ENCODE measurements at regions not wholly inside any gene's neighbourhood (a gene's known extent, or its start where the extent isn't known, plus 50 kb on each side); places are given as distances from the start of the nearest gene placed in this dataset.

DNA sequence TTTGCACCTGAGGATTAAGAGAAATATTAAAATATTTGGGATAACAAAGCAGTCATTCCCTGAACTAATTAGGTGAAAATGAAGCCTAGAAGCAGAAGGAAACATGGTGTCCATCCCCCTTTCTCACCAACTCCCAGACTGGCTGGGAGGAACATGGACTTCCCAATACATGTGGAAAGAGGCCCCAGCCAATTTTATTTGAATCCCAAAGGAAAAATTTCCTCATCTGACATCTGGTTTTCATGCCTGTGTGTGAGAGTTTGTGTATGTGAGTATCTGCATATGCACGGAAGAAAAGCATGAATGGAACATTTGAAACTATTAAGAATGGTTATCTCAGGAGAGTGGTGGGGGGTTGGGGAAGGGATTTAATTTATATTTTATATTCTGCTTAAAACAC is 84.3 kb downstream of the COPS8 start:
- no peak for TF ChIP-seq POLR2A (IDR thresholded peaks at IDR 0.05)
- TF ChIP-seq, protein P1, sequence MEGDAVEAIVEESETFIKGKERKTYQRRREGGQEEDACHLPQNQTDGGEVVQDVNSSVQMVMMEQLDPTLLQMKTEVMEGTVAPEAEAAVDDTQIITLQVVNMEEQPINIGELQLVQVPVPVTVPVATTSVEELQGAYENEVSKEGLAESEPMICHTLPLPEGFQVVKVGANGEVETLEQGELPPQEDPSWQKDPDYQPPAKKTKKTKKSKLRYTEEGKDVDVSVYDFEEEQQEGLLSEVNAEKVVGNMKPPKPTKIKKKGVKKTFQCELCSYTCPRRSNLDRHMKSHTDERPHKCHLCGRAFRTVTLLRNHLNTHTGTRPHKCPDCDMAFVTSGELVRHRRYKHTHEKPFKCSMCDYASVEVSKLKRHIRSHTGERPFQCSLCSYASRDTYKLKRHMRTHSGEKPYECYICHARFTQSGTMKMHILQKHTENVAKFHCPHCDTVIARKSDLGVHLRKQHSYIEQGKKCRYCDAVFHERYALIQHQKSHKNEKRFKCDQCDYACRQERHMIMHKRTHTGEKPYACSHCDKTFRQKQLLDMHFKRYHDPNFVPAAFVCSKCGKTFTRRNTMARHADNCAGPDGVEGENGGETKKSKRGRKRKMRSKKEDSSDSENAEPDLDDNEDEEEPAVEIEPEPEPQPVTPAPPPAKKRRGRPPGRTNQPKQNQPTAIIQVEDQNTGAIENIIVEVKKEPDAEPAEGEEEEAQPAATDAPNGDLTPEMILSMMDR (IDR thresholded peaks at IDR 0.05) = no peak
- no peak for TF ChIP-seq EP300 (IDR thresholded peaks at IDR 0.05)
- peak in 1 of 3 donors; percentile 6 for TF ChIP-seq POLR2AphosphoS5 (IDR thresholded peaks at IDR 0.05)

All from suprapubic skin (tissue), 4 donors.